NCI-H1930 (cell line): ENCODE measurements at regions not wholly inside any gene's neighbourhood (a gene's known extent, or its start where the extent isn't known, plus 50 kb on each side); places are given as distances from the start of the nearest gene placed in this dataset.
"Not testable (repeated sequence)": the region's sequence is repeated elsewhere in the genome, so short reads cannot be mapped to it uniquely, and the experiment has no call there.

Experiments used
- DNase-seq, 2 experiments: peaks; one replicate each; lab custom pipeline; 2025; lab: John Stamatoyannopoulos, UW

DNA sequence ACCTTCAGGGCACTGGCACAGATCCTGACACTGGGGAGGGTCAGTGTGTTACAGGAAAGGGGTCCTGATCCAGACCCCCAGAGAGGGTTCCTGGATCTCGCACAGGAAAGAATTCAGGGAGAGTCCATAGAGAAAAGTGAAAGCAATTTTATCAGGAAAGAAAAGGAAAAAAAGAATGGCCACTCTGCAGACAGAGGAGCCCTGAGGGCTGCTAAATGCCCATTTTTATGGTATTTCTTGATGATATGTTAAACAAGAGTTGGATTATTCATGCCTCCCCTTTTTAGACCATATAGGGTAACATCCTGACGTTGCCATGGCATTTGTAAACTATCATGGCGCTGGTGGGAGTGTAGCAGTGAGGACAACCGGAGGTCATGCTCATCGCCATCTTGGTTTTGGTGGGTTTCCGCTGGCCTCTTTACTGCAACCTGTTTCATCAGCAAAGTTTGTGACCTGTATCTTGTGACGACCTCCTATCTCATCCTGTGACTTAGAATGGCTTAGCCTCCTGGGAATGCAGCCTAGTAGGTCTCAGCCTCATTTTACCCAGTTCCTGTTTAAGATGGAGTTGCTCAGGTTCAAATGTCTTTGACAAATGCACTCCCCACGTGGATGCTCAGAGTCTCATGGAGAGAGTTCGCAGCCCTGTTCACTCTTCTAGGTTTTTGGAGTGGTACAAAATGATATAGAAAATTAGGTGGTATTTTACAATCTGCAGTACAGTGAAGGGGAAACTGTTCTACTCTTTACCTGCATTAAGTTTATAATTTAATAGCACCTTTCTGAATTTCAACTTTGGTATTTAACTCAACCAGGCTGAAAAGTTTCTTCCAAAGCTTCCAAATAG, 1363.7 kb upstream of the TMEM132C start:
- DNase-seq = no peak

DNA sequence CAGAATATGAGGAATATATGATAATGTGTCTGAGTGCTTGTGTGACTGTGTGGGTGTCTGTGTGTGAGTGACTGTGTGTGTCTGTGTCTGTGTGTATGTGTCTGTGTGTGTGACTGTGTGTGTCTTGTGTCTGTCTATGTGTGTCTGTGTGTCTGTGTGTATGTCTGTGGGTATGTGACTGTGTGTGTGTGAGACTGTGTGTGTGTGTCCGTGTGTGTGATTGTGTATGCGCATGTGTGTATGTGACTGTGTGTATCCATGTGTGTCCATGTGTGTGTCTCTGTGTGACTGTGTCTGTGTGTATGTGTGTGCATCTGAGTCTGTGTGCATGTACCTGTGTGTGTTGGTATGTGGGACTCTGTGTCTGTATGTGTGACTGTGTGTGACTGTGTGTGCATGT, 1361.2 kb upstream of the TMEM132C start:
- DNase-seq = no peak

DNA sequence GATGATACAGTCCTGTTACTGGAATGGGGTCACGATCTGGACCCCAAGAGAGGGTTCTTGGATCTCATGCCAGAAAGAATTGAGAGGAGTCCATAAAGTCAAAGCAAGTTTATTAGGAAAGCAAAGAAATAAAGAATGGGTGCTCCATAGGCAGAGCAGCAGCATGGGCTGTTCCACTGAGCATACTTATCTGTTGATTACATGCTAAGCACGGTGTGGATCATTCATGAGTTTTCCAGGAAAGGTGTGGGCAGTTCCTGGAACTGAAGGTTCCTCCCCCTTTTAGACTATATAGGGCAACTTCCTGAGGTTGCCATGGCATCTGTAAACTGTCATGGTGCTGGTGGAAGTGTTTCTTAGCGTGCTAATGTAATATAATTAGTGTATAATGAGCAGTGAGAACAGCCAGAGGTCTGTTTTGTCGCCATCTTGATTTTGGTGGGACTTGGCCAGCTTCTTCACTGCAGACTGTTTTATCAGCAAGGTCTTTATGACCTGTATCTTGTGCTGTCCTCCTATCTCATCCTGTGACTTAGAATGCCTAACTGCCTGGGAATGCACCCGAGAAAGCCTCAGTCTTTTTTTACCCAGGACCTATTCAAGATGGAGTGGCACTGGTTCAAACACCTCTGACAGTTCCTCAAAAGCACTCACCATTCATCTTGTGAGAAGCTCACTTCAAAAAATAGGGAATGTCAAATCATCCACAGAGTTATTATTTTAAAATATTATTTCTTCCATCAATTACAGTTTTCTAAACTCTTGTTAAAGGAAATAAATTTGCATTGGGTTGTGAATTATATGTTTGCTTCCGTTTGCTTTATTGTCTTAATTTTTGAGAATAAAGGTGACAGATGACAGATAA, 1358.8 kb upstream of the TMEM132C start:
- DNase-seq = no peak

DNA sequence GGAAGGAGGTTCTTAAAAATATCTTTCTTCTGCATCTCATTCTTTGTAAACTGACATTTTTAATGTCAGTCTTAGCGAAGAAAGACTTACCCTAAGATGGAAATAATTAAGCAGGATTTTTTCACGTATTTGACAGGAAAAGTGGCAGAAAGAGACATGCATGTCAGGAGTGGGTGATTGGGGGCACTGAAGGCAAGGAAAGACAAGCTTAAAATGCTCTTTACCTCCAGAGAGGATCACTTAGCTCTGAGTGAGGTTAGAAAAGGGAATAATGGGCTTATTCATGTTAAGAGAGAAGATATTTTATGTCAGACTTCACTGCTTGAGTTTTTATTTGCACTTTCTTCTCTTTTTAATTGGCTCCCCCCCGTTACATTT, 1358.2 kb upstream of the TMEM132C start:
- DNase-seq = no peak

DNA sequence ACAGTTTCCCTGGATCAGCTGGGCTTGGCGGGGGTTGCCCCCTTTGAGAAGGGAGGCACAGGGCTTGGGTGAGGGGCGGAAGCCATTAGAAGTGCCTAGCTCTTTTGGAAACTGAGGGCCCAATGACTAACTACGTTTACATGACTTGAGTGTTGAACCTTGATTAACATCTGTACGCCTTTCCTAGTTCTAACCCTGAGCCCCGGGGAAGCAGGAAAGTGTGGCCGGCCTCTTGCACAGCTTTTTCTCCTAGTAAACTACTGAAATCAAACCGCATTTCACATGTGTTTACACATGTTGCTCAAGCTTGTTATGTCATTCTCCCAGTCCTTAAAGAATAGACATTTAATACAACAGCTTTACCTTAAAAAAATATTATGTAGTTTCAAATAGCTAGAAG, 1356.4 kb upstream of the TMEM132C start:
- DNase-seq = no peak

DNA sequence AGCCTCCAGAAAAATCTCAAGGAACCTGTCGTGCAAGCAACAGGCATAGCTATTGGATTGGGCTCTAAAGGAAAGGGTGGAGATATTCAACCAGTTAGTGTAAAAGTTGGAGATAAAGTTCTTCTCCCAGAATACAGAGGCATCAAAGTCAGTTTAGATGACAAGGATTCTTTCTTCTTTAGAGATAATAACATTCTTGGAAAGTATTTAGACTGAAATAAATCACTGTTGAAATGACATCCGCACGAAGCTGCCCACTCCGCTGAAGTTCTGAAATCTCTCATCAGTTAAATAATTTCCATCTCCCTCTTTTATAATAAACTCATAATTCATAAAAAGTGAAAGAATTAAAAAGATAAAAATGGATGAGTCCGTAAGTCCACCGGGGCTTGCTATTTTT, 1354.9 kb upstream of the TMEM132C start:
- DNase-seq = no peak

DNA sequence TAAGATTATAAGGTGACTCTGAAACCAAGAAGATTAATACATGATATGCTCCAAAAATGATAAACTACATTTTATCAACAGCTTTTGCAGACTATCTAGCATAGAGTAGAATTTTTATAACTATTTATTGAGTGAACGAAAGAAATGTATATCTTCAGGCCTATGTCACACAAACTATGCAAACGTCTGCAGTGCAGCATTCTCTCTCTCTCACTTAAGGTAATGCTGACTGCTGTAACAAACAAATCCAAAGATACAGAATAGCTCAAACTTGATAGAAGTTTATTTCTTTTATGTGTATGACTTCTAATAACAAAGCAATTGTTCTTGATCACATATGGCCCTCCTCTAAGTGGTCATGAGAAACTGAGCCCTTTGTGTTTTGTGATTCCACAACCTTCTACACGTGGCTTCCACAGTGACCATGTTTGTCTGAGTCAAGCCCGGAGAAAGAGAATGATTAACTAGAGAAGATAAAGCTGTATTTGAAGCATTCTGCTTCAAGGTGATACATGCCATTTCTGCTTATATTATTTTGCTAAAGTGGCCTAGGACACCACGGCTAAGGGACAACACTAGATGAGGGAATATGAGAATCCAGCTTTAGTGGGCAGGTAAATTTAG, 1352.7 kb upstream of the TMEM132C start:
- DNase-seq = no peak

DNA sequence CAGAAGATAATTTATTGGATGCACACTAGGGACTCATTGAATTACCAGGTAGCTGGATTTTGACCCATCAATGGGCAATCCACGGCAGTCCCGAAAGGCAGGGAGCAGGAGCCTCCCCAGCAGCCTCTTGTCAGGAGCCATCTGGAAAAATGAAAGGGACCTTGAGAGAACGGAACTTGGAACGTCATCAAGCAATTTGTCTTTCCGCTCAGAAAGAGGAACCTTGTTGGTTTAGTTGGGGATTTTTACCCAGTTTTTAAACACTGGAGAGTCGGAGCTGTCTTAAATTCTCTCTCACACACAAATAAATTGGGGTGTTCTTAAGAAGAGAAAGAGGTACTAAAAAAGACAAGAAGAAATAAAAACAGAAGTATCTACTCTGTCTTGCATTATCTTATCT, 1351.7 kb upstream of the TMEM132C start:
- no peak for DNase-seq

DNA sequence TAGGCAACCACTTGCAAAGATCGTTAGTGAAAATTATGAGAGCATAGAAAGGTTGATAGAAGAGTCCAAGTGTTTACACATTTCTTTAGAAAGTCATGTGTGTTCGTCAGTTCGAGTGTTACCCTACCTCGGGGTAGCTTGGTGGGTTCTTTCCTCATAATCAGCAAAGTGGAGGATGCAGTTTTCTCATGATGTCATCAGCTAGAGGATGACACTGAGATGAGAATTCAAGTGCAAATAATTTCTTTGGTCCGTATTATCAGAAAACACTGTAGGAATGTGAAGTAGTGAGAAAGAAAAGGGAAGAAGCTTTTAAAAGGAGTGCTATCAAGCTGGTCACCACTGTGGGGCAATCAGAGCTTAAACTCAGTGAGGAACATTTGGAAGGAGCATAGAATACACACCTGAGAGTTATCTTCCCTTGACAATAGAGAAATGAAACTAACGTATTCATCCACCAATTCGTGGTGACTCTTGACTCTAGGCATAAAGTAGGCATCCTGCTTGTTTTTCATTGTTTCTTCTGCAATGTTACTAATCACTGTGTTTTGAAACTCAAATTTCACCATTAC, 1340.9 kb upstream of the TMEM132C start:
- DNase-seq = no peak

DNA sequence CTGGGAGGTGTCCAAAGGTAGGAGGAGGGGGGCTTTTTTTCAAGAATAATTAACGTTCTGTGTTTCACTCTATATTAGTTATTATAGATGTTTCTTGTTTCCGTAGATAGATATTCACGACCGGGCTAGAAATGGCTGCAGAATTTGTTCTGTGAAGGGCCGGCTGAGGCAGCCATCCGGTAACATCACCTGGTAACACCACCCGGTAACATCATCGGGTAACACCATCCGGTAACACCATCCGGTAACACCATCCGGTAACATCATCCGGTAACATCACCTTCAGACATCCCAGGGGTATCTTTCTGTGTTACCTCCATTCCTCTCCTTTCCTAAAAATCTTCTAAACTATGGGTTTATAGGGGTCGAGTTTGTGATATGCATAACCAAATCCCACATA, 1336.7 kb upstream of the TMEM132C start:
- no peak for DNase-seq

DNA sequence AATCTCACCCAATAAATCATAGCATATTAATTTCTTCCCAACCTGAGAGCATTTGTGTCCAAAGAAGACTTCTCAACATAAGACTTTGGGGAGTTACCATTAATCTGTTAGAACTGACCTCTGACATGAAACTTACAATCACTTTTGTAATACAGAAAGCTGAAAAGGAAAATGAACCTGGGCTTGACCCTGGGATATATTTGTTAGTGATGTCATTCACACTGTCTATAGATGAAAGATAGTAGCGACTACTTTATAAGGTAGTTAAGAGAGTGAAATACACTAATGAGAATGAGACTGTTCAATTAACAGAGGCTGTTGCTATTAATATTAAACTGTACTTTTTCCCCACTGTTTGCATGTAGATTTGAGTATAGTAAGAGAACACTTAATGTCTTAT, 1334.8 kb upstream of the TMEM132C start:
- DNase-seq = no peak

DNA sequence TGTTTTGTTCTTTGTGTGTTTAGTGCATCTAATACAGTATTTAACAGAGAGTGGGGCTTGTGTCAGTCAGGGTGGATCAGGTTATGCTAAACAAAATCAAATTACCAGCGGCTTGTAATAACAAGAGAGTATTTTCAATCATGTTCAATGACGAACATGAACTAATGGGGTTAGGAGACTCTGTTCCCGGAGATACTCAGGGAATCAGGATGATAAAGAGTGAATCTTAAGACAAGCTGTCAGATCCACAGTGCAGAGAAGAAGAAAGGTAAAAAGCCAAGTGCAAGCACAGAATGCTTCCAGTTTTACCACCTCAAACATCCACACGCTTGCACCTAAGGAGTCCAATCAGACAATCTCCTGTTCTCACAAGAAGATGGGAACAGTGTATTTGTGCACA, 1331.5 kb upstream of the TMEM132C start:
- no peak for DNase-seq

DNA sequence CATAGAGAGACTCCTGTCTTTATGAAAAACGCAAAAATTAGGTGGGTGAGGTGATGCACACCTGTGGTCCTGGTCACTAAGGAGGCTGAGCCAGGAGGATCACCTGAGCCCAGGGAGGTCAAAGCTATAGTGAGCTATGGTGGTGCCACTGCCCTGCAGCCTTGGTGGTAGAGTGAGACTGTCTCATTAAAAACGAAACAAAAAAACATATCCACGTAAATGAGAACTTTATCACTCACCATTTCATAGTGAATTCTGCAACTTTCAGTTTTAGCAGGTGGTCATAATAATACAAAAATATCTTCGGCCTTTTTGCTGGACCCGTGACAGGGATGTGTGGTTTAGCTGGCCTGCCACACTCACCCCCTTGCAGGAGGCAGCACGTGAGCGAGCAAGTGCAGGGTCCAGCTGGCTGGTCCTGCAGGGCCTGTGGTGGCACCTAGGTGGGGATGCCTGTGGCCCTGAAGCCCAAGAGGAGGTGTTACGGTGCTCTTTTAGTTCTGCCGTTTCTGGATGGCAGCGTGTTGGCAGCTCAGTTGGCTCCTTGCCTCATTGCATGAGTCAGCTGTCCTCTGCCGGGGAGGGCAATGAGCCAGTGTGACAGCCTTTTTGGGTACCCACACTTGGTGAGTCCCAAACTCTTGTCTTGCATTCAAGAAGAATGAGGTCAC, 1330.7 kb upstream of the TMEM132C start:
- no peak for DNase-seq

DNA sequence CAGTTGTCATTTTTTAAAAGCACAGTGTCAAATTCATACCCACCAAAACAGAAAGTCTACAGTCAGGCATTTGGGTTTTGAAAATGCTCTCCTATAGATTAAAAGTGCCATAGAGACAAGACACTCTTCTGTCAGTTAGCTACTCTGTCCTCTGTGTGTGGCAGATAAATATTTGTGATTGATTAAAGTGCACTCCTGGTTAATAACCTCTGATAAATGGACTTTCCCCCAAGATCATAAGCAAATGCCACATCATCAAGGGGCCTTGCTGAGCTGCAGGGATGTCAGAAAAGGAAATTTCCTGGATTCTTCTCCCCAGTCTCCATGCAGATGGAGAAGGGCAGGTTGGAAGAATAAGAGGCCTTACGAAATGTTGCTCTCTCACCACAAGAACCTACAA, 1329.5 kb upstream of the TMEM132C start:
- DNase-seq = no peak

DNA sequence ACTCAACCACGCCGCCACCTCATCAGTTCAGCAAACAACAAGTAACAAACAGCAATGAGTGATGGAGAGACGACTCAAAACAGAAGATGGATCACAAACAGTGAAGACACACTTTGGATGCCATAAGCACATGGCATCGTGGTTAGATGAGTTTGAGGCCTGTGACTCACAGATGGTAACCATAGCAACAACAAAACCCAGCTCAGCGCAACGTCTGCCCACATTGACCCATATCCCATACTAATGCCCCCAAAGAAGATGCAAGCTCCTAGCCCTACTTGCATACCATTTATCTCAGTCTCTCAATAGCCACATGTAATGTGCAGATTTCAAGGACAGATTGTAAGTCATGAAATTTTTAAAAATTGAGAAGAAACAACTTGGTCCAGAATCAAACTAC, 1322.3 kb upstream of the TMEM132C start:
- DNase-seq = no peak

DNA sequence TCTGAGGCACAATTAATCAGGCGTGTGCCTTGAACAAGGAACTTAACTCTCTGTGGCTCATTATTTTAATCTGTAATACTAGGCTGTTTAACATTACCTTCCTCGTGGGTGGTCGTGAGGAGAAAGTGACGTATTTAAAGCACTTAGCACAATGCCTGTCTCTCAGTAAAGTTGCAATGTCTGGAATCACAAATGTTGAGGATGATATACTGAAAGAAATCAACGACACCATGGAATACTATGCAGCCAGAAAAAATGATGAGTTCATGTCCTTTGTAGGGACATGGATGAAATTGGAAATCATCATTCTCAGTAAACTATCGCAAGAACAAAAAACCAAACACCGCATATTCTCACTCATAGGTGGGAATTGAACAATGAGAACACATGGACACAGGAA, 1320.0 kb upstream of the TMEM132C start:
- DNase-seq = not testable (repeated sequence)

DNA sequence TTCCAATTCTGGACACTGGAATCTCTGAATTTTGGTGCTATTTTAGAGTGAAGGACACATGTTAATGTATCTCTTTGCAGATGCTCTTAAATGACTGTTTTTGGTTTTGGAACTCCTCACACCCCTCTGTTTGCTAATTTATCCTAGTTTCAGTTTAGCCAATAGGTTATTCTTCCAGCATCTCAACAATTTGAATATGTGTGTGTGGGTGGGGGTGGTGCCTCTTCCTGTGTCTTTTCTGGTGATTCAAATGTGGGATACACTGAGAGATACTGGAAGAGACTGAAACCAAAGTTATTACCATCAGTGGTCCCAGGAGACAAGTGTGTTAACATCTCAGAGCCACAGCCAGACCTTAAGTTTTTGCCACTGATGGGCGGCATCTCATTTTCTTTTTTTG, 1317.4 kb upstream of the TMEM132C start:
- no peak for DNase-seq

DNA sequence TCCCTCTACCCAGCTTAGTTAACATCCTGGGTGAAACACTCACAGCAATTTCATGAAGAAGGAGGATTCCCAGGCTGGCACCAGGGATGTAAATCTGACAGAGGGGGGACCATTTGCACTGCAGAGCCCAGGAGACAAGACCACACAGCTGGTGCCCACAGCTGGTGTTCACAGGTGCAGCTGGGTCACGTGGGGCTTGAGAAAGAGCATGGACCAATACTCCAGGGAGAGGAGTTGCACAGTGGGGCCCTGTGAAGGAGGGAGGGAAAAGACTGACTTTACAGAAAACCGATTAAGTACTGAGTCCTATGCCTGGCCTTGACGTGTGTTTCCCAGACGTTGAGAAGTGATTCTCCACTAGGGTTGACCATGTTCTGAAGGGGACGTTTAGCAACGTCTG, 1316.7 kb upstream of the TMEM132C start:
- no peak for DNase-seq

DNA sequence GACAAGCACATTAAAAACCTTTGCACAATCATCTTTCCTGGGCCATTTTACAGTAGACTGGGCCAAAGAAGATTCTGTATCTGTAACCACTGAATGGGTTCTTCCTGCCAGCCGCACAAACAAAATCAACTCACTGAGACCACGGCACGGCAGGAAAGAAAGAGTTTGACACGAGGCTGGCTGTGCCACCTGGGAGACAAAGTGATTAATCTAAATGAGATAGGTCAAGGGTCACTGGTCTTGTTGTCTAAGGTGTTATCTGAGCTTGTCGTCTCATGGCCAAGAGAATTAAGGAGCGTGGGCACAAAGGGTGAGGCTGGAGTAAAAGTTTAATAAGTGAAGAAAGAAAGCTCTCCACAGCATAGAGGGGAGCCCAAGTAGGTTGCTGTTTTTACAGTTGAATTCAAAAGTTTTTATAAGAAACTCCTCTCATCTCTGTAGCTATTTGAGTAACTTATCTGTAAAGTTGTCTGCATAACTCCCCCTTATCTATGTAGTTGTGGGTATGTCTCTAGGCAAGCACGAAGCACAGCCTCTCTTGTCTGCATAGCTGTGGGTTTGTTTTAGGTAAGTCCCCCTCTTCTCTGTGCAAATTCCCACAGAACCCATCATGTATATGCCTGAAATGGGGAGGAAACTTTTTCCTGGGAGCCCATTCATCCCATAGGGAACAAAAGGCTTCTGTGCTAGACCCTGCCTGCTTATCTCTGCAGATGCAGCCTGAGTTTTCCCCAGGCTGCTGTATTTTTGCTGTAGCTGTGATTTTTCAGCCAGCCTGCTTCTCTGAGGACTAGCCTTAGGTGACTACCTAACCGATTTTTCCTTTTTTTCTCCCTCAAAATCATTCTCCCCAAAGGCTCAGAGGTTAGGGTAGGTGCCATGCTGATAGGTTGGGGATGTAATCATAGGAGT, 1314.6 kb upstream of the TMEM132C start:
- DNase-seq = no peak

DNA sequence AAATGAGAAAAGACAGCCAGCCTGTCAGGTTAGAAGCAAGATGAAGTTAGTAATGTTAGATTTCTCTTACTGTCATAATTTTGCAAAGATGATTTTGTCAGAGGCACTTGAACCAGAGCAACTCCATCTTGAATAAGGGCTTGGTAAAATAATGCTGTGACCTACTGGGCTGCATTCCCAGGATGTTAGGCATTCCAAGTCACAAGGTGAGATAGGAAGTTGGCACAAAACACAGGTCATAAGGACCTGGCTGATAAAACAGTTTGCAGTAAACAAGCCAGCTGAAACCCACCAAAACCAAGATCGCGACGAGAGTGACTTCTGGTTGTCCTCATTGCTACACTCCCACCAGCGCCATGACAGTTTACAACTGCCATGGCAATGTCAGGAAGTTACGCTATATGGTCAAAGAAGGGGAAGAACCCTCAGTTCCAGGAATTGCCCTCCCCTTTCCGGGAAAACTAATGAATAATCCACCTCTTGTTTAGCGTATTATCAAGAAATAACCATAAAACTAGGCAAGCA, 1313.5 kb upstream of the TMEM132C start:
- DNase-seq = no peak

DNA sequence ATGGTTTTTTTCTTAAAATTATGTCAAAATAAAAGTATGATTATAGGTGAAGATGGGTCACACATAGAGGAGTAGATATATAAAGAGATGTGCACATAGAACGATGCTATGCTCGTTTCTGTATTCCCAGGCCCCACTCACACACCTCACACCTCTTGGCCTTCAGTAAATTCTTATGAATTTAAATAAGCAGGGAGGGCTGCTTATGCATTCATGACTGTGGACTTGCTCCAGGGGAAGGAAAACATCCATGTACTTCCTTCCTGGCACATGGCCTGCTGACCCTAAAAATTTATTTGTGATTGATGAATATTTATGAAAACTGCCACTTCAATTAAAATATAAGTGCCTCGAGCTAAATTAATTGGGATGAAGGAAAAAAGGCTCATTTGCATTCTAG, 1306.7 kb upstream of the TMEM132C start:
- no peak for DNase-seq
